NCI-H510A treated with DMSO at 0.1 percent for 48 hours (cell line): ENCODE measurements at regions not wholly inside any gene's neighbourhood (a gene's known extent, or its start where the extent isn't known, plus 50 kb on each side); places are given as distances from the start of the nearest gene placed in this dataset.

Experiments
- DNase-seq: peaks from one replicate; lab custom pipeline; 2025; lab: John Stamatoyannopoulos, UW

- DNase-seq, result no peak
Measured at GRCh38 chr6:10048370-10049297, 366.2 kb downstream of the TFAP2A start.

GRCh38 chr6:10042280-10042679 is 372.6 kb downstream of the TFAP2A start:
- no peak for DNase-seq

GRCh38 chr6:10033223-10033829 is 381.5 kb downstream of the TFAP2A start:
- DNase-seq, result no peak

- no peak for DNase-seq
Measured at GRCh38 chr6:10031617-10032016, 383.3 kb downstream of the TFAP2A start.

GRCh38 chr6:10030942-10031537 is 383.8 kb downstream of the TFAP2A start:
- DNase-seq, result no peak

- DNase-seq, result no peak
Measured at GRCh38 chr6:10028222-10028621, 386.7 kb downstream of the TFAP2A start.

- DNase-seq, result no peak
Measured at GRCh38 chr6:10019851-10020250, 395.0 kb downstream of the TFAP2A start.

GRCh38 chr6:10014557-10014956 is 400.3 kb downstream of the TFAP2A start:
- DNase-seq, result no peak

GRCh38 chr6:10000551-10000950 is 414.3 kb downstream of the TFAP2A start:
- no peak for DNase-seq

- no peak for DNase-seq
Measured at GRCh38 chr6:9999796-10000195, 415.1 kb downstream of the TFAP2A start.

- no peak for DNase-seq
Measured at GRCh38 chr6:9986273-9986672, 428.6 kb downstream of the TFAP2A start.

GRCh38 chr6:9985481-9985880 is 429.4 kb downstream of the TFAP2A start:
- DNase-seq, result no peak

GRCh38 chr6:9984607-9985006 is 430.3 kb downstream of the TFAP2A start:
- no peak for DNase-seq

GRCh38 chr6:9983168-9983567 is 431.7 kb downstream of the TFAP2A start:
- DNase-seq, result no peak

GRCh38 chr6:9982215-9982614 is 432.7 kb downstream of the TFAP2A start:
- DNase-seq, result no peak

- DNase-seq, result no peak
Measured at GRCh38 chr6:9979996-9980395, 434.9 kb downstream of the TFAP2A start.

GRCh38 chr6:9978480-9978879 is 436.4 kb downstream of the TFAP2A start:
- no peak for DNase-seq

- DNase-seq, result no peak
Measured at GRCh38 chr6:9977411-9977810, 437.5 kb downstream of the TFAP2A start.

GRCh38 chr6:9961646-9962045 is 453.2 kb downstream of the TFAP2A start:
- no peak for DNase-seq

GRCh38 chr6:9957215-9957759 is 457.6 kb downstream of the TFAP2A start:
- DNase-seq, result no peak

GRCh38 chr6:9948678-9949077 is 466.2 kb downstream of the TFAP2A start:
- DNase-seq, result no peak

GRCh38 chr6:9943986-9944385 is 470.9 kb downstream of the TFAP2A start:
- no peak for DNase-seq

- DNase-seq, result no peak
Measured at GRCh38 chr6:9943026-9943425, 471.8 kb downstream of the TFAP2A start.
